ENCODE measurements at regions not wholly inside any gene's neighbourhood (a gene's known extent, or its start where the extent isn't known, plus 50 kb on each side); places are given as distances from the start of the nearest gene placed in this dataset.

DNA sequence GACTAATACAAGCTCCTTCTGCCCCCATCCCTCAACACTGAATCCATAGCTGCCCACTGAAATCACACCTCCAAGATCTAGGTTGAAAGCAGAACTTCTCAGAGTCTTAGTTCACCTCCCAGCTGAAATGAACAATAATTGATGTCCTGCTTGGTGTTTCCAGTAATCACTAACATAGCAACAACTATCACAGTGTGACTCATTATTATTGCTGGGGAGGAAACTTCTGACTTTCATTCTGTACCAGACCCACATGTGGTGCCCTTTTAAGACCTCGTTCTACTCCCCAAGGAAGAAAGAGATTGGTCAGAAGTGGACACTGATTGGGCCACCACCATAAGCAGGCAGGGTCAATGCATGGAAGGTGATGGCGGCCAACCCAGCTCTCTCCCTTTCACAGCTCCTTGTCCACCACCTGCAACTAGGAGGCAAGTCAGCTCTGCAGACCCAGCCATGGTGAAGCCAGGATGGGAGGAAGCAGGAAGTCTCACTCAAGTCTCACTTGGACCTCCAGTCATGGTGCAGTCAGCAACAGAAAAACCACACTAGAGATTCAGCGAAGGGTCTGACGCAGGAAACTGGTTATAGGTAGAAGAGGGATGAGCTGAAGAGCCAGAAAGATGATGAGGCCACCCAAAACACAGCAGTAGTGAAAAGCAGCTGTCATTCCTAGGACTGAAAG is 720.2 kb downstream of the PTPRU start:
- Mint-ChIP-seq H3K27me3 (peaks cover 55% of the 10 kb centered on the region), H3K9me3 (no peaks in the 10 kb centered on the region), H3K27ac (ENCODE audit: low read depth) (no peak overlapping the region), H3K4me3 (no peak overlapping the region), H3K4me1 (no peaks in the 10 kb centered on the region), H3K36me3 (ENCODE audit: insufficient read depth) (no peaks in the 10 kb centered on the region)
- ATAC-seq (replicated peaks; ENCODE audit: extremely low read depth, poor library complexity, severe bottlenecking) (no peak), DNase-seq (ENCODE audit: low spot score in 2 of 2) (no peak)

- Mint-ChIP-seq H3K27ac (ENCODE audit: low read depth) (no peak overlapping the region), H3K36me3 (ENCODE audit: insufficient read depth) (no peaks in the 10 kb centered on the region), H3K27me3 (peaks cover 62% of the 10 kb centered on the region), H3K4me1 (no peaks in the 10 kb centered on the region), H3K4me3 (no peak overlapping the region), H3K9me3 (no peaks in the 10 kb centered on the region)
- DNase-seq (ENCODE audit: low spot score in 2 of 2) (no peak), ATAC-seq (replicated peaks; ENCODE audit: extremely low read depth, poor library complexity, severe bottlenecking) (no peak)
Observed at GRCh38 chr1:29954591-29954990, 718.3 kb downstream of the PTPRU start.

DNA sequence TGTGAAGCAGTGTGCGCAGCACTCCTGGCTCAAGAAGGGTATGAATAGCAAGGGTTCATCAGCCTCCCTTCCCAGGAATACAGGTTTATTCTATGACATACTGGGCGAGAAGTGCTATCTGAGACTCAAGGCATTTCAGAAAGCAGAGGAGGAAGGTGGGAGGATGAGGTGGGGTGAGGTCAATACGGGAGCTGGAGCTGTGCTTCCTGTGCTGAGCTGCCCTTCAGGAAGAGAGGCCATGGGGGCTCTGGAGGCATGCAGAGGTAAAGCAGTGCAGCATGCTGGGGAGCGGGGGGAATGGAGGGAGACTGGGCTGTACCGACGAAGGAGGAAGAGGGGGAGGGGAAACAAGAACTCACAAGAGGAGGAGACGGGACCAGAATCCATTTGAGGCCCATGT is 717.6 kb downstream of the PTPRU start:
- Mint-ChIP-seq H3K36me3 (ENCODE audit: insufficient read depth) (no peaks in the 10 kb centered on the region), H3K27me3 (peaks cover 63% of the 10 kb centered on the region), H3K4me3 (no peak overlapping the region), H3K4me1 (no peaks in the 10 kb centered on the region), H3K9me3 (no peaks in the 10 kb centered on the region), H3K27ac (ENCODE audit: low read depth) (no peak overlapping the region)
- no peak for ATAC-seq (replicated peaks; ENCODE audit: extremely low read depth, poor library complexity, severe bottlenecking)
- DNase-seq (ENCODE audit: low spot score in 2 of 2): no peak

DNA sequence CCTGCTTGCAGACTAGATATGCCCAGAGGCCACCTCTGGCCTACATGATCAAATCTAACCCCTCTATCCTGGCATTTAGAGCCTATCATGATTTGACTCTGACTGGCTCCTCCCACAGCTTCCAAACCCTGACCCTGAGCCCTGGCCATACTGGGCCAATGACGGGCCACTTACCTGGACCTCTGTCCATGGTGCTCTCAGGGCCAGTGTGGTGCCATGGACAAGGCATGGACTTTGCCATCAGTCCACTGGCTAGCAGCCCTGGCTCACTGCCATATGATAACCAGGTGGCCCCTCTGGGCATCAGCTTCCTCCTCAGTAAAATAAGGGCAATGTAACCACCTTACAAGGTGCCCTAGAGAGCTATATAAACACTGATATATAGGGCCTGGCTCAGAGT is 713.4 kb downstream of the PTPRU start:
- ATAC-seq (replicated peaks; ENCODE audit: extremely low read depth, poor library complexity, severe bottlenecking): no peak
- no peak for DNase-seq (ENCODE audit: low spot score in 2 of 2)
- no peaks in the 10 kb centered on the region for H3K9me3 Mint-ChIP-seq
- H3K4me3 Mint-ChIP-seq: no peak overlapping the region
- H3K27me3 Mint-ChIP-seq: peaks cover 85% of the 10 kb centered on the region
- H3K4me1 Mint-ChIP-seq: no peaks in the 10 kb centered on the region
- no peak overlapping the region for H3K27ac Mint-ChIP-seq (ENCODE audit: low read depth)
- no peaks in the 10 kb centered on the region for H3K36me3 Mint-ChIP-seq (ENCODE audit: insufficient read depth)

GRCh38 chr1:29948581-29948980 is 712.3 kb downstream of the PTPRU start:
- no peak overlapping the region for H3K4me3 Mint-ChIP-seq
- H3K27ac Mint-ChIP-seq (ENCODE audit: low read depth): no peak overlapping the region
- H3K9me3 Mint-ChIP-seq: no peaks in the 10 kb centered on the region
- no peaks in the 10 kb centered on the region for H3K4me1 Mint-ChIP-seq
- DNase-seq (ENCODE audit: low spot score in 2 of 2) (no peak), ATAC-seq (replicated peaks; ENCODE audit: extremely low read depth, poor library complexity, severe bottlenecking) (no peak)
- H3K36me3 Mint-ChIP-seq (ENCODE audit: insufficient read depth): no peaks in the 10 kb centered on the region
- peaks cover 74% of the 10 kb centered on the region for H3K27me3 Mint-ChIP-seq

- DNase-seq (ENCODE audit: low spot score in 2 of 2) (no peak), ATAC-seq (replicated peaks; ENCODE audit: extremely low read depth, poor library complexity, severe bottlenecking) (no peak)
- H3K4me1 Mint-ChIP-seq: no peaks in the 10 kb centered on the region
- no peak overlapping the region for H3K27ac Mint-ChIP-seq (ENCODE audit: low read depth)
- H3K9me3 Mint-ChIP-seq: no peaks in the 10 kb centered on the region
- H3K4me3 Mint-ChIP-seq: no peak overlapping the region
- peaks cover 2% of the 10 kb centered on the region for H3K36me3 Mint-ChIP-seq (ENCODE audit: insufficient read depth)
- peaks cover 71% of the 10 kb centered on the region for H3K27me3 Mint-ChIP-seq
Observed at GRCh38 chr1:29946057-29946456, 709.7 kb downstream of the PTPRU start.

- ATAC-seq (replicated peaks; ENCODE audit: extremely low read depth, poor library complexity, severe bottlenecking): no peak
- Mint-ChIP-seq H3K27ac (ENCODE audit: low read depth) (no peak overlapping the region), H3K27me3 (peaks cover 71% of the 10 kb centered on the region), H3K4me3 (no peak overlapping the region), H3K4me1 (no peaks in the 10 kb centered on the region), H3K36me3 (ENCODE audit: insufficient read depth) (peaks cover 2% of the 10 kb centered on the region), H3K9me3 (no peaks in the 10 kb centered on the region)
- DNase-seq (ENCODE audit: low spot score in 2 of 2): no peak
Observed at GRCh38 chr1:29945426-29945825, 709.1 kb downstream of the PTPRU start.

DNA sequence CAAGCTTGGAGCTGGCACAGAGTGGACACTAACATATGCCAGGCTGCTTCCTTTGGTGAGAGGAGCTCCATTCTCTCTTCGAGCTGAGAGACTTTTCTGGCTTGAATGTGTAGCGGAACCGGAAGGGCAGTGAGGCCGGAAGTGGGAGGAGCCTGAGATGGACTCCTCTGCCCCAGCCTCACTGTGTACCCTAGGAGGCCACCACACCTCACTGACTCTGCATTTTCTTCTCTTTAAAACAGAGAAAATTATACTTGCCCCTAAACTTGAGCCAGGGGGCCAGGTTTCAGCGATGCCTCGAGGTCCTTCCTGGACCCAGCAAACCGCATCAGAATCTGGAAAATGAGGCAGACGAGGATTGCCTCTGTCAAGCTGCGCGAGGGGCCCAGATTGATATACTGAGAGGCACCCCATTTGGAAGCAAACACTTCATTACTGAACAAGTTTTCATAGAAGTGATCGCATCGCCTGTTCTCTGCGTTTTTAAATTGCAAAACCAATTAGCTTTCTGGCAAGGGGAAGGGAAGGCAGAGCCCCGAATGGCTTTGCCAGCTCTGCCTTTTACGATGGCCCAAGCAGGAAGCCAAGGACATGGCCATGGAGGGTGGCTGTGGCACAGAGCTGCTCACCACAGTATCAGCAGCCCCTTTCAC is 708.1 kb downstream of the PTPRU start:
- ATAC-seq (replicated peaks; ENCODE audit: extremely low read depth, poor library complexity, severe bottlenecking) (no peak), DNase-seq (ENCODE audit: low spot score in 2 of 2) (no peak)
- Mint-ChIP-seq H3K4me1 (no peaks in the 10 kb centered on the region), H3K27me3 (peaks cover 77% of the 10 kb centered on the region), H3K27ac (ENCODE audit: low read depth) (no peak overlapping the region), H3K36me3 (ENCODE audit: insufficient read depth) (peaks cover 2% of the 10 kb centered on the region), H3K4me3 (no peak overlapping the region), H3K9me3 (no peaks in the 10 kb centered on the region)

DNA sequence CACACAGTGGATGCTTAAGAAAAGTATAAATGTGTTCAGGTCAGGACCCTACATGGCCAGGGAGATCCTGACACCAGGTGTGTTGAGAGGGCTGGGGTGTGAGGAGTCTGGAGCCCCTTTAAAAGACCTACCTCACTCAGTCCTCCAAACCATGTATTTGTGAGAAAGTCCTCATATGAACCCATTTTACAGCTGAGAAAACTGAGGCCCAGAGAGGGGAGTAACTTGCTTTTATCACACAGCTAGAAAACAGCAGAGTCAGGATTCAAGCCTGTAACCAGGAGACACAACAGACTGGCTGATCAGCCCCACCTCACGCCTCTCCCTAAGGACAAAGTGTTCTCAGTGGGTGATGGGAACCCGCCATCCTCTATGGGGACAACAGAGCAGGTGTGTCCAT is 706.7 kb downstream of the PTPRU start:
- no peak for ATAC-seq (replicated peaks; ENCODE audit: extremely low read depth, poor library complexity, severe bottlenecking)
- H3K27ac Mint-ChIP-seq (ENCODE audit: low read depth): no peak overlapping the region
- H3K36me3 Mint-ChIP-seq (ENCODE audit: insufficient read depth): peaks cover 2% of the 10 kb centered on the region
- DNase-seq (ENCODE audit: low spot score in 2 of 2): no peak
- H3K9me3 Mint-ChIP-seq: no peaks in the 10 kb centered on the region
- H3K27me3 Mint-ChIP-seq: peaks cover 67% of the 10 kb centered on the region
- H3K4me3 Mint-ChIP-seq: no peak overlapping the region
- H3K4me1 Mint-ChIP-seq: no peaks in the 10 kb centered on the region

DNA sequence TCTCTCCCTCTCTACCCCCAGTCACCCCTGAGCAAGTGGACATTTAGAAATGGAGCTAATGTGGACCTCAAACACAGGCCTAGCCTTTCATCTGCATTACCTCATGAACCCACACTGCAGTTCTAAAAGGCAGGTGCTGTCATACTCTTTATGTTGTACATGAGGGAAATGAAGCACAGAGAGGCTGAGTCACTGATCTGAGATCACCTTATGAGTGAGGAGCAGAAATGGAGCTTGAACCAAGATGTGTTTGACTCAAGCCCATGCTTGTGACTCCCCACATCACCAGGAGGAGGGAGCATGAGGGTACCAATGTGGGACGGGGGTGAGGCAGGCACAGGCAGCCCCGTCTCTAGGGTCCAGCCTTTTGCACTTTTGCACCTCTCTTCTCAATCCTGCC is 702.8 kb downstream of the PTPRU start:
- H3K27ac Mint-ChIP-seq (ENCODE audit: low read depth): no peak overlapping the region
- ATAC-seq (replicated peaks; ENCODE audit: extremely low read depth, poor library complexity, severe bottlenecking) (no peak), DNase-seq (ENCODE audit: low spot score in 2 of 2) (no peak)
- H3K4me3 Mint-ChIP-seq: no peak overlapping the region
- no peaks in the 10 kb centered on the region for H3K9me3 Mint-ChIP-seq
- H3K4me1 Mint-ChIP-seq: no peaks in the 10 kb centered on the region
- peaks cover 2% of the 10 kb centered on the region for H3K36me3 Mint-ChIP-seq (ENCODE audit: insufficient read depth)
- peaks cover 37% of the 10 kb centered on the region for H3K27me3 Mint-ChIP-seq

- Mint-ChIP-seq H3K36me3 (ENCODE audit: insufficient read depth) (no peaks in the 10 kb centered on the region), H3K9me3 (no peaks in the 10 kb centered on the region), H3K27ac (ENCODE audit: low read depth) (no peak overlapping the region), H3K27me3 (peaks cover 45% of the 10 kb centered on the region), H3K4me1 (no peaks in the 10 kb centered on the region), H3K4me3 (no peak overlapping the region)
- ATAC-seq (replicated peaks; ENCODE audit: extremely low read depth, poor library complexity, severe bottlenecking): no peak
- no peak for DNase-seq (ENCODE audit: low spot score in 2 of 2)
Observed at GRCh38 chr1:29937356-29937755, 701.0 kb downstream of the PTPRU start.

- Mint-ChIP-seq H3K27me3 (peaks cover 45% of the 10 kb centered on the region), H3K4me3 (no peak overlapping the region)
- ATAC-seq (replicated peaks; ENCODE audit: extremely low read depth, poor library complexity, severe bottlenecking): no peak
Observed at GRCh38 chr1:29936031-29936544, 699.8 kb downstream of the PTPRU start.

GRCh38 chr1:29934255-29934772 is 698.0 kb downstream of the PTPRU start:
- ATAC-seq (replicated peaks; ENCODE audit: extremely low read depth, poor library complexity, severe bottlenecking) (no peak), DNase-seq (ENCODE audit: low spot score in 2 of 2) (no peak)
- peaks cover 44% of the 10 kb centered on the region for H3K27me3 Mint-ChIP-seq
- H3K4me3 Mint-ChIP-seq: no peak overlapping the region
- no peaks in the 10 kb centered on the region for H3K36me3 Mint-ChIP-seq (ENCODE audit: insufficient read depth)
- no peaks in the 10 kb centered on the region for H3K4me1 Mint-ChIP-seq
- H3K27ac Mint-ChIP-seq (ENCODE audit: low read depth): no peak overlapping the region
- H3K9me3 Mint-ChIP-seq: no peaks in the 10 kb centered on the region

More at GRCh38 chr1:29936031-29936544, 699.8 kb downstream of the PTPRU start:
- Mint-ChIP-seq H3K9me3 (no peaks in the 10 kb centered on the region), H3K4me1 (no peaks in the 10 kb centered on the region), H3K27ac (ENCODE audit: low read depth) (no peak overlapping the region), H3K36me3 (ENCODE audit: insufficient read depth) (no peaks in the 10 kb centered on the region)
- no peak for DNase-seq (ENCODE audit: low spot score in 2 of 2)
